ENCODE measurements at regions not wholly inside any gene's neighbourhood (a gene's known extent, or its start where the extent isn't known, plus 50 kb on each side); places are given as distances from the start of the nearest gene placed in this dataset.

- Histone ChIP-seq H3K4me3 (no peak overlapping the region), H3K9me3 (no peaks in the 10 kb centered on the region), H3K36me3 (no peaks in the 10 kb centered on the region), H3K27me3 (no peaks in the 10 kb centered on the region), H3K4me1 (peaks cover 0 to 15% (median 7%) of the 10 kb centered on the region in 3 donors), H3K27ac (peak overlapping the region in 2 of 4 donors; percentile 51 to 68)
- intact Hi-C loops (cut with DNase I): no loop called here
- ATAC-seq (peak in 1 of 4 donors; percentile 11), DNase-seq (no peak), FAIRE-seq (no peak)
- WGBS, 2 donors: 0 to 16% methylated on average over 1 of the region's 1 CpG
- no peak for TF ChIP-seq CTCF (IDR thresholded peaks at IDR 0.05)
Observed at GRCh38 chr14:51394804-51395203, 154.8 kb downstream of the TMX1 start.

- Histone ChIP-seq H3K4me3 (no peak overlapping the region), H3K9me3 (no peaks in the 10 kb centered on the region), H3K27me3 (no peaks in the 10 kb centered on the region), H3K27ac (peak overlapping the region in 3 of 4 donors; percentile 6 to 68 (median 51)), H3K36me3 (no peaks in the 10 kb centered on the region), H3K4me1 (peaks cover 0 to 15% (median 7%) of the 10 kb centered on the region in 3 donors)
- FAIRE-seq (no peak), DNase-seq (peak in 4 of 6 donors; percentile 16 to 54 (median 36)), ATAC-seq (peak in 3 of 4 donors; percentile 28 to 38 (median 34))
- intact Hi-C loops (cut with DNase I): no loop called here
- TF ChIP-seq CTCF (IDR thresholded peaks at IDR 0.05): no peak
- WGBS, 2 donors: 76 to 78% methylated on average over 9 of the region's 9 CpGs
Observed at GRCh38 chr14:51395361-51395849, 155.4 kb downstream of the TMX1 start.

- no peaks in the 10 kb centered on the region for H3K36me3 ChIP-seq
- peak overlapping the region in 3 of 4 donors; percentile 3 to 68 (median 51) for H3K27ac ChIP-seq
- intact Hi-C loops (cut with DNase I): no loop called here
- FAIRE-seq (no peak), ATAC-seq (peak; percentile 74 to 84 (median 78)), DNase-seq (peak in 3 of 6 donors; percentile 19 to 46 (median 32))
- no peaks in the 10 kb centered on the region for H3K9me3 ChIP-seq
- WGBS, 2 donors: 16 to 18% methylated on average over 11 of the region's 11 CpGs
- H3K27me3 ChIP-seq: no peaks in the 10 kb centered on the region
- H3K4me1 ChIP-seq: peaks cover 0 to 15% (median 7%) of the 10 kb centered on the region in 3 donors
- no peak overlapping the region for H3K4me3 ChIP-seq
- no peak for TF ChIP-seq CTCF (IDR thresholded peaks at IDR 0.05)
Observed at GRCh38 chr14:51396222-51396815, 156.3 kb downstream of the TMX1 start.

GRCh38 chr14:51398898-51399297 is 158.9 kb downstream of the TMX1 start:
- no peak overlapping the region for H3K4me3 ChIP-seq
- no peaks in the 10 kb centered on the region for H3K36me3 ChIP-seq
- ATAC-seq: peak in 1 of 4 donors; percentile 8
- intact Hi-C loops (cut with DNase I): no loop called here
- H3K27ac ChIP-seq: no peak overlapping the region
- FAIRE-seq: no peak
- H3K9me3 ChIP-seq: no peaks in the 10 kb centered on the region
- no peak for DNase-seq
- no peaks in the 10 kb centered on the region for H3K27me3 ChIP-seq
- no peak for TF ChIP-seq CTCF (IDR thresholded peaks at IDR 0.05)
- WGBS, 2 donors: 78 to 80% methylated on average over 4 of the region's 4 CpGs
- peaks cover 0 to 15% (median 7%) of the 10 kb centered on the region in 3 donors for H3K4me1 ChIP-seq

- Histone ChIP-seq H3K36me3 (no peaks in the 10 kb centered on the region), H3K9me3 (no peaks in the 10 kb centered on the region), H3K27ac (no peak overlapping the region), H3K4me3 (no peak overlapping the region), H3K27me3 (no peaks in the 10 kb centered on the region), H3K4me1 (peaks cover 0 to 12% (median 7%) of the 10 kb centered on the region in 3 donors)
- WGBS, 2 donors: 62 to 87% methylated on average over 2 of the region's 2 CpGs
- DNase-seq (no peak), FAIRE-seq (no peak), ATAC-seq (no peak)
- no peak for TF ChIP-seq CTCF (IDR thresholded peaks at IDR 0.05)
- intact Hi-C loops (cut with DNase I): no loop called here
Observed at GRCh38 chr14:51400139-51400538, 160.1 kb downstream of the TMX1 start.
